Lung (tissue), 11 donors: ENCODE measurements at regions not wholly inside any gene's neighbourhood (a gene's known extent, or its start where the extent isn't known, plus 50 kb on each side); places are given as distances from the start of the nearest gene placed in this dataset.

Experiments
- ATAC-seq: fragments of 200-7000 bp; cut with Tn5 transposase; one replicate; pipeline ENCODE4 v1.9.1; 2020; ENCODE audit warnings: moderate number of reproducible peaks; ENCODE audit not compliant: insufficient read depth, low FRiP score
- DNase-seq, 3 donors: peaks; one replicate each; pipeline ENCODE4 v3.0.0-alpha.2; 2013 to 2017
- H3K27ac ChIP-seq, 2 donors: one replicate each; pipeline ENCODE4 v1.5.1; 2013; ENCODE audit warnings: mild to moderate bottlenecking in 2 of 2, moderate library complexity in 2 of 2, control low read depth in 1 of 2, inconsistent platforms in 1 of 2, low read depth in 1 of 2, low read length in 1 of 2
- H3K27me3 ChIP-seq, 3 donors: one replicate each; pipeline ENCODE4 v1.5.1; 2013; ENCODE audit warnings: low read length in 2 of 3; ENCODE audit not compliant: control insufficient read depth in 3 of 3, insufficient read depth in 3 of 3
- H3K36me3 ChIP-seq, 4 donors: one replicate each; pipeline ENCODE4 v1.5.1; 2013; ENCODE audit warnings: low read length in 4 of 4, mild to moderate bottlenecking in 1 of 4, moderate library complexity in 1 of 4; ENCODE audit not compliant: control insufficient read depth in 4 of 4, insufficient read depth in 4 of 4
- H3K4me1 ChIP-seq, 5 donors: one replicate each; pipeline ENCODE4 v1.5.1; 2013; ENCODE audit warnings: low read length in 5 of 5, mild to moderate bottlenecking in 2 of 5, moderate library complexity in 1 of 5; ENCODE audit not compliant: control insufficient read depth in 5 of 5, insufficient read depth in 5 of 5
- H3K4me3 ChIP-seq: one replicate; pipeline ENCODE4 v1.5.1; 2013; ENCODE audit warnings: mild to moderate bottlenecking, control low read depth, moderate library complexity
- H3K9ac ChIP-seq, 2 donors: one replicate each; pipeline ENCODE4 v1.5.1; 2013; ENCODE audit warnings: low read length in 2 of 2, control low read depth in 1 of 2; ENCODE audit not compliant: insufficient read depth in 1 of 2
- H3K9me3 ChIP-seq, 4 donors: one replicate each; pipeline ENCODE4 v1.5.1; 2013; ENCODE audit warnings: low read length in 3 of 4, mild to moderate bottlenecking in 1 of 4, moderate library complexity in 1 of 4; ENCODE audit not compliant: control insufficient read depth in 4 of 4, insufficient read depth in 3 of 4
- WGBS, 2 donors: extraction: QIAGEN DNeasy Blood & Tissue Kit; methylation state at CpG; one replicate each; pipeline ENCODE4 v1.1.7; 2013; 5-methylcytosine and 5-hydroxymethylcytosine counted together
- TF ChIP-seq, protein P1 (sequence below): IDR thresholded peaks from 2 replicates; pipeline ENCODE4 v1.5.1; 2012; ENCODE audit warnings: mild to moderate bottlenecking; ENCODE audit errors: control extremely low read depth, extremely low read depth
- donor health status: control.
- donor health status: control.
- donor health status: Bipolar disorder and iron deficiency.
- donor health status: healthy.
- donor health status: DM: yes; HTN: yes; CAD: no.

DNA sequence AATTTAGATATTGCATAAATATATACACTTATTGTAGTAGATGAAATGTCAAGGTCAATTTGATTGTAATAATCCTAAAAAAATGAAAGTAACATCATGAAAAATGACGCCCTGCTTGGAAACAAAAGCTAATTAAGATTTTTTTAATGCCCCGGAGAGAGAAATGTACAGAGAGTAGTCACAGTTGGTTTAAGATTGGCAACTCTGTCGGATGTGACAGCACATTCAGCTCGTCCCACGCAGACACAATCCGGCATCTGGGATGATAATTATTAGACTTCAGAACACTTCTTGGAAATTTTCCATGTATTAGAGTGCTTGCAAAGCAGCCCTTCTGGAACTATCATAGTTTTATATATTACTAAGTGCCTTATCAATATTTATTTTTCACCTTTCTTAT lies 478.0 kb downstream of the PDHA2 start:
- H3K4me1 ChIP-seq, result peaks cover 0 to 4% (median 0%) of the 10 kb centered on the region in 5 donors
- TF ChIP-seq, protein P1, sequence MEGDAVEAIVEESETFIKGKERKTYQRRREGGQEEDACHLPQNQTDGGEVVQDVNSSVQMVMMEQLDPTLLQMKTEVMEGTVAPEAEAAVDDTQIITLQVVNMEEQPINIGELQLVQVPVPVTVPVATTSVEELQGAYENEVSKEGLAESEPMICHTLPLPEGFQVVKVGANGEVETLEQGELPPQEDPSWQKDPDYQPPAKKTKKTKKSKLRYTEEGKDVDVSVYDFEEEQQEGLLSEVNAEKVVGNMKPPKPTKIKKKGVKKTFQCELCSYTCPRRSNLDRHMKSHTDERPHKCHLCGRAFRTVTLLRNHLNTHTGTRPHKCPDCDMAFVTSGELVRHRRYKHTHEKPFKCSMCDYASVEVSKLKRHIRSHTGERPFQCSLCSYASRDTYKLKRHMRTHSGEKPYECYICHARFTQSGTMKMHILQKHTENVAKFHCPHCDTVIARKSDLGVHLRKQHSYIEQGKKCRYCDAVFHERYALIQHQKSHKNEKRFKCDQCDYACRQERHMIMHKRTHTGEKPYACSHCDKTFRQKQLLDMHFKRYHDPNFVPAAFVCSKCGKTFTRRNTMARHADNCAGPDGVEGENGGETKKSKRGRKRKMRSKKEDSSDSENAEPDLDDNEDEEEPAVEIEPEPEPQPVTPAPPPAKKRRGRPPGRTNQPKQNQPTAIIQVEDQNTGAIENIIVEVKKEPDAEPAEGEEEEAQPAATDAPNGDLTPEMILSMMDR, result no peak
- ATAC-seq, result no peak

DNA sequence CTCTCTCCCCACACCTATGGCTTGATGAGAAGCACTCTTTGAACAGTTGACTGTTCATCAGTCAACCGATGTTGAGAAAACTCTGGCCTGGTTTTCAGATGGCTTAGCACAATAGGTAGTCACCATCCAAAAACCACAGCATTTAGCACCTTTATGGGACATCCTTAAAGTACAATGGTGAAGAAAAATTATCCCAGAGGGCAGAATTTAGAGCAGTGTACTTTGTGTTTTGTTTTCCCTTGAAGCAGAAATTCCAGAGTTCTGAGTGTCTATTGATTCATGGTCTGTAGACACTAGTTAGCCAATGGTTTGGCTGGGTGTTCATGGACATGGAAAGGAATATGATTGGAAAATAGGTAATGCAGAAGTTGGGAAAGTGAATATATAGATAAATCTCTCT lies 487.0 kb downstream of the PDHA2 start:
- WGBS, 2 donors, result 90 to 98% methylated on average over 1 of the region's 1 CpG
- Histone ChIP-seq H3K36me3 (no peaks in the 10 kb centered on the region), H3K4me1 (no peaks in the 10 kb centered on the region), H3K27ac (no peak overlapping the region), H3K27me3 (no peaks in the 10 kb centered on the region), H3K9me3 (no peaks in the 10 kb centered on the region), H3K9ac (no peak overlapping the region), H3K4me3 (no peak overlapping the region)
- no peak for DNase-seq
- TF ChIP-seq, protein P1, result no peak
- ATAC-seq, result no peak

More for the DNA sequence above, 478.0 kb downstream of the PDHA2 start:
- Histone ChIP-seq H3K27me3 (no peaks in the 10 kb centered on the region), H3K4me3 (no peak overlapping the region), H3K27ac (no peak overlapping the region), H3K36me3 (no peaks in the 10 kb centered on the region), H3K9ac (no peak overlapping the region), H3K9me3 (peaks cover 0 to 2% (median 0%) of the 10 kb centered on the region in 4 donors)
- peak in 2 of 3 donors; percentile 1 to 24 for DNase-seq
- WGBS, 2 donors, result 73 to 85% methylated on average over 6 of the region's 6 CpGs

DNA sequence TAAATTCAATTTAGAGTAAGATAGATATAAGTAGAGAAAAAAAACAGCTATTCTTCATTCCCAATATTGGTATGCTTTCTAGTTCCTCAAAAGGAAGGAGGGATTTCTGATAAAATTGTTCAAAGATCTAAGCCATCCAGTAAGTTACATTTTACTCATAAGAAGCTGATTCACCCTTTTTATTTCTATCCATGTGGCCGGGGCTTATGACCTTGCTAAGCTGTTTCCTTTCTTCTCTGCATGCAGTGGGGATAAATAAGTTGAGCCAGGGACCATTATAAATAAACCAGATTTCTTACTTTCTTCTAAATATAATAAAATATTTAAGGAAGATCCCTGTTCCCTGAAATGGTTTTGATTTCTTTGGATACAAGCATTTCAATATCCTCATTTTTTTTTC lies 502.3 kb downstream of the PDHA2 start:
- Histone ChIP-seq H3K4me1 (no peaks in the 10 kb centered on the region), H3K4me3 (no peak overlapping the region)

More for the DNA sequence above, 502.3 kb downstream of the PDHA2 start:
- no peaks in the 10 kb centered on the region for H3K27me3 ChIP-seq
- TF ChIP-seq, protein P1, result no peak
- H3K9ac ChIP-seq, result no peak overlapping the region
- WGBS, 2 donors, result 71 to 80% methylated on average over 1 of the region's 1 CpG
- ATAC-seq (no peak), DNase-seq (no peak)
- H3K27ac ChIP-seq, result no peak overlapping the region
- no peaks in the 10 kb centered on the region for H3K36me3 ChIP-seq
- no peaks in the 10 kb centered on the region for H3K9me3 ChIP-seq
